ENCODE measurements at regions not wholly inside any gene's neighbourhood (a gene's known extent, or its start where the extent isn't known, plus 50 kb on each side); places are given as distances from the start of the nearest gene placed in this dataset.

DNA sequence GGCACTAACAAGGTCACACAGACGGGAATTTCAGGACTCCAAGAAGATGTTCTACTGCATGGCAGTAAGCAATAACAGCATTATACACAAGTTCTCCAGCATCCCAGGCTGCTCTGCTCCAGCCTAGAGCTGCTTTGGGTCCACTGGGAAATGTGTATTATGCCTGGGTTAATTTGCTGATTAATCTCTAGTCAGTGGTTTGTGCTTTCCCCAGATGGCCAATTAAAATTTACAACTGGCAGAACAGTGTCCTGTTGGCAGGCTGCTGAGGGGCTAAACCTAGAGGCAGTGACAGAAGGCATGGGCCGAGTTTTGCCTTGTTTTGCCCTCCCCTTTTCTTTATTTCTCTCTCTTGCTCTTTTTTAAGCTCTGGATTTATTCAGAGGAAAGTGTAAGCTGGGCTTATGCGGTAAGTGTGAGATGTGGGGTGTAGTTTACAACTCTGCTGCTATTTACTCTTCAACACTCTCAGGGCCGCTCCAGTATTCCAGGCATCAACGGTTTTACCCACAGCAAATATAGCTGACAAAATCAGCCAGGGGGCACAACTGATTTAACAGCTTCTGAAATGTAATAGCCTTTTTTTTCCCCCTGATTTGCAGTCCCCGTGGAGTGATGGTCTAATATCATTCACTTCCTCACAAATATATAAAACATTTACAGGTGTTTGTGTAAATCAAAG lies 348.0 kb downstream of the GPD2 start:
- peak; percentile 73 for DNase-seq

DNA sequence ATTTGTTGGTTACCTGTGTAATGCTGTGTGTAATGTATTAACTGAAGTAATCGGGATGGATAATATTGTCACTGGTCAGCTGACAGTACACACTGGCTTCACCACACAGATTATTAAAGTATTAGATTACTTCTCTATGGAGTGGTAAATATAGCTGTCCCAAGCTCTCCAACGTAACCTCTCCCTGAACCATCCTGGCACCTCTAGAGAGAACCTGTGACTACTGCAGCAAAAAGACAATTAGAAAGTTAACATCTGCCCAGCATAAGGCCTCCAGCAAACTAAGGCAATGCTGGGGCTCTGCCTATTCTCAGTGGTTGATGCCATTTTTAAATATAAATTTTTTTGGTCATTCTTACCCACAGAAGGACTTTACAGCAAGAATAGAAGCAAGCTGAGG lies 351.3 kb downstream of the GPD2 start:
- no peak for DNase-seq

DNA sequence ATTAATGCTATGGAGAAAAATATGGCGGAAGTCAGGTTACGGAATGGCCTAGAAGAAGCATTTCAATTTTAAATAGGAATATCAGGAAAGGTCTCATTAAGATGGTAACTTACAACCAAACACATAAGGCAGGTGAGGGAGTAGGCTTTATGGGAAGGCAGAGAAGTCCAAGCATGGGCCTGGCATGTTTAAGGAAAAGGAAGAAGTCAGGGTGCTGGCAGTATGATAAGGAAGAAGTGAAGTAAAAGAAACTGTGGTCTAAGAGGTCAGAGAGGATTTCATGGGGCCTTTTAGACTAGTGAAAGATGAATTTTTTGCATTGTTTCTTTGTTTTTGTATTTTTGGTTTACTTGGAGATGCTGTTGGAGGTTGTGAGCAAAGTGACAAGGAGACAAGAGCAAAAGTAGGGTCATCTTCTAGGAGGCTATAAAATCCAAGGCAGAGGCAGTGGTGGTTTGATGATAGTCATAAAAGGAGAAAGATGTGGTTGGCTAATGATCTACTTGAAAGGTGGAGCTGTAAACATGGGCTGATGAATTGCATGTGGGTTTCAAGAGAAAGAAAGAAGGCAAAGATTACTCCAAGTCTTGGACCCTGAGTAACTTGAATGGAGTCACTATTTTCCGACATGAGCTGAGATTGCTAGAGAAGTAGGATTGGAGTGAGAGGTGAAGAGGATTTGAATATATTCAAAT lies 354.3 kb downstream of the GPD2 start:
- no peak for DNase-seq

DNA sequence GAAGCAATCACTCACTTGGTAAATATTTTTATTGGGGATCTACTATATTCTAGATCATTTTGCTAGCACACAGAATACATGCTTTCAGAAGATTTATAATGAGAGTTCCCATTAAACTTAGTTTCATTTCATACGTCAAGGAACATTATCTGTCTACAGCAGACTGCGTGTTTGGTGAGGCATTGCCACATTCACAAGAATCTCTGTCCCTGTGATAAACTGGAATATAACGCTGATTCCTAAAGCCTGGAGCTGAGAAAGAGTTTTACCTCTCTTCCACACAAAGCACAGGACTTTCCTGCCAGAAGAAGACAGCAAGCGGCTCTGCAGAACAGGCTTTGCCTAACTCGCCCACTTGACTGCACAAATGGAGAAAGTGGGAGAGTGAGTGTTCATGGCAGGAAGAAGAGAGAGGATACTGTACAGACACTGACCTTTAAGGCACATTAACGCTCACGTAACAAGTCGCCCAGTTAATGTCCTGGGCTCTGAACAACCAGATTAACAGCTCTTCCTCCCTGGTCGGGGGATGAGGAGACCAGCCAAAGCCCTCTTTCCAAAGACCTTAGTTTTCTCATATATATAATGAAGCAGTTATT lies 356.2 kb downstream of the GPD2 start:
- DNase-seq: no peak

DNA sequence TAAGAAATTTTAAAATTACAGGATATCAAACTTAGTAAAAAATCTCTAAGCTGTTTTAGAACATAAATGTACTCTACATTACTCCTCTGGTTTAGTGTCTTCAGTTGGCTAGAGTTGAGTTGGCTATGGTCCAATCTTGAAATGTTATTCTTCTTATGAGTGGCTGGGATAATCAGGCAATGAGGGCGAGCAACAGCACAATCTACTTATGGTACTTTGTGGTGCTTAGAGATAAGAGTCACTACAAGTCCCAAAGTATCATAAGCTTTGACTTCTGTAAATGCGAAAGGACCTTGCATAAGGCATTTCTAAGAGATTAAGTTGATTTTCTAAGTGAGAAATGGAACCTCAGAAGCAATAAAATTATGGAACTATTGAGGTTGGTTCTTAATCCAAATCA lies 361.7 kb downstream of the GPD2 start:
- no peak for DNase-seq

DNA sequence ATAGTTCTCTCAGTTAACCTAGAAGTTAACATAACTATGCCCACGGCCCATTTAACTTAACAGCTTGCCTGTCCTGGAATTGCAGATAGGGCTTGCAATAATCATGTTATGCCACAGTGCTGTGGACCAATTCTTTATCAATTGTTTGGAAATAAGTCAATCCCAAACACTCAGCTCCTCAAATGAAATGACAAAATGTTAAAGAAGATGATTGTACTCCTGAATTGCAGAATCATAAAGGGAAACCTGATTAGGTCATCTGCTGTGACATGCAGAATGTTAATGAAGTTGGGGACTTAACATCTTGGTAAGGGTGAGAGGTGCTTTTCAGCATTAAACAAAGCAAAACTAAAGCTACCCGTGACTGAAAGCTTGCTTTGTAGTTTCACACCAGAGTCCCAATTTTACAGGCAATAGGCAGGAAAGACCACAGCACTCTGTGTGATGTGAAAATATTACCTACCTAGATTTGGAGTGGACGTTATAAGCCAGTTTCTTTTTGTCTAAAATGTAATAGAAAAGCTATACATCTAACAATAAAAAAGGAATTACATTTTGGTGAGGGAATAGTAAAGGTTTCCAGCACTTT lies 364.0 kb downstream of the GPD2 start:
- peak; percentile 6 for DNase-seq

DNA sequence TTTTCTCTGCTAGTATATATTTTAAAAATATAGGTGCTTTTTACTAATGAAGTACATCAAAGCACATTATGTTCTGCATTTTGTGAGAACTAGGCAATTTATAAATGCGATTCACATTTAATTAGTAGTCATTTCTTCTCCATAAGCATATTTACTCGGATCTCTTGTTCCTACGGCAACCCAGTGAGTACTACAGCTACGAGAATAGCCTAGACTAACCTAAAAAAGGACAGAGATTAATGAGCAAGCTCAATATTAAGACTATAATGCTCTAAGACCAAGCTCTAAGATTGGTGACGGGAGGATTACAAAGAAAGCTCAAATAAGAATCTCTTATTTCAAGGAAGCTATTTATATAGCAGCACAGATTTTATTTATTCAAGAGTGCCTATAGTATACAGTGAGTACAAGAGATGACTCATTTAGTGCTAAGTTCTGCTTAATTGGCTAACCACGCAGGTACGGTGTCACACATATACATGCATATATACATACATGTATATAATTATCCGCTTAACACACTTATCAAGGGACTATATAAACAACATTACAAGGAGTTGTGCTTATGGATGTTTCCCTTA lies 364.7 kb downstream of the GPD2 start:
- no peak for DNase-seq

DNA sequence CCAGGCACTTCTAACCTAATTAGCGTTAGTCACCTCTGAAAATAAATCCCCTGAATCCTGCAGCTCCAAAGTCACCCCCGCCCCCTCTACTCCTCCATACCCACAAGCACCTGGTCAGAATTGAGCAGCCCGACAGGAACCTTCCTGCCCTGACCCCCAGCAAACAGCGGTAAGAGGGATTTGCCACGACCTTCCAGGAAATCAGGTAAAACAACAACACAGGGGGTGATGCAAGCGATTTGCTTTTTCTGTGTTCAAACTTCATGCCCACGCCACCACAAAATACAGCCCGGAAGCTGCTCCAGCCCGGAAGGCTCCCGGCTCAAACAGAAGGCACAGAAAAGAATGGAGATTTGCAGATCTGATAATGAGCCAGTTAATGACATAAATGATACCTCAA lies 367.1 kb downstream of the GPD2 start:
- DNase-seq: peak; percentile 17

DNA sequence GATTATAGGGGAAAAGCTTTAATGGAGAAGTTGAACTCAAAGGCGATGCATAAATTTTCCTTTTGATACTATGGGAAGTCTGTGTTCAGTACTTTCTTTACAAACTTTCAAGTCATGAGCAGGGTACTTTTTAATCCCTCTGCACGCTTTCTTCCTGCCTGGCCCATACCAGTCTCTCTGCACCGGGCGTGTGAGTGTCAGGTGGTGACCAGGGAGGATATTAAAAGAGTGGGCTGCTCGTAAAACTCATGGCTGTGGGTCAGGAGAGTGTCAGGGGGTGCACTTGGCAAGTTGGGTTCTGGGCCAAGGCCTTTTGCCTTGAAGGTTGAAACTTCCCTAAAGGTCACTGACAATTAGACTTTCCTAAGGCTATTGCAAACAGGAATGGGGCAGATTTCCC lies 367.8 kb downstream of the GPD2 start:
- no peak for DNase-seq

DNA sequence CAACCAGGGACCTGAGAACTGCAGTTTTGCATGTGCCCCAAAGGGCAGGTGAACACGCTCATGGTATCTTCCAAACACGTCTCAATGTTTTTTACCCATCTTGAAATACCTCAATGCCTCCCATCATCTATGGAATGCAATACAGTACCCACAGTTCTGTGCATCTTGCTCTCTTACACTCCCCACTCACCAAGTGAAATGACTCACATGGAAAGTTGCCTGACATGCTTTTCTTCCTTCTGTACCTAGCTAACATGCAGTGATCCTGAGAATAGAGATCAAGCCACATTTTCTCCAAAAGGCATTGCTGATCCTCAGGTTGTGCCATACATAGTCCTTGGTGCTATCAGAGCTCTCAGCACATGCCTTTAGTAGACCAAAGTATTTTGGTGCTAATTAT lies 373.9 kb downstream of the GPD2 start:
- no peak for DNase-seq

DNA sequence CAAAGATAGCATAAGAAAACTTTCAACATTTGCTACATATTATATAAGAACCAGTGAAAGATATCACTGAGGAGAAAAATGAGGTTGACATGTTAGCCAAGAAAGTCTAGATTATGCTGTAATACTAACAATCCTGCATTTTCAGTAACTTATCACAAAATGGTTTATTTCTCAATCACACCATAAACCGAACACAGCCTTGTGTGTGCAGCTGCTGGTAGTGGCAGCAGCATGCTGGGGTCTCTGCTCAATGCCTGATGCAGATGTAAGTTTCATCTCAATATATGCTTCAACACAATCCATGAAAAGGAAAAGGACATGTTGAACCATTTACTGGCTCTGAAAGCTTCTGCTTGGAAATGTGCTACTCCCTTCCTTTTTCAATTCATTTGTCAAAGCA lies 376.3 kb downstream of the GPD2 start:
- no peak for DNase-seq

DNA sequence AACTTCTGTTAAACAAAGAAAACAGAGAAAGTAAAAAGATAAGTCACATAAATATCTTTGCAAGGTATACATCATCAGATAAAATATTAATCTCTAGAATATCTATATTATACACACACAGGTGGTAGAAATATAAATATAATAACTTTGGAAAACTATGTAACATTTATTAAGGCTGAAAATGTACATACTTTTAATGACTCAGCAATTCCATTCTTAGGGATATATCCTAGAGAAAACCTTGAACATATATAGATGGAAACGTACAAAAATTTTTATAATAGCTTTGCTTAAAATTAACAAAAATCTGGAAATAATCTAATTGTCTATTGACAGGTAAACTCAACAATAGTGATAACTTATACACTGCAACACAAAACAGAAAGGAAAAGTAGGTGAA lies 381.3 kb downstream of the GPD2 start:
- DNase-seq: no peak

DNA sequence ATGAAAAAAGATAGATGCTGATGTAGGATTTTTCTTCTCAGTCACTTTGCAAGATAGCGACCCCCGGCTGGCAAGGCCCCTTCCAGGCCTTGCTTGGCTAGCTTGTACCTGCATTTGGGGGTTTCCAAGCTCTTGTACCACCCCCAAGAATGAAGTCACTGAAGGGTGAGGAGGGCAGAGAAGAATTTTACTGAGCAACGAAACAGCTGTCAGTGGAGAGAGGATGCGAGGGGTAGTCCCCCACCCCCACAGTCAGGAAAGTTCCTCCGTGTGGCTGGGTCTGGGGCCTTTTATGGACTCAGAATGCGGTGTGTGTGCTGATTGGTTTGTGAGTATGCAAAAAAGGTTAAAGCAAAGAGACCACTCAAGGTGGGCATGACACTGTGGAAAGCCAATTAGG lies 382.0 kb downstream of the GPD2 start:
- DNase-seq: no peak

DNA sequence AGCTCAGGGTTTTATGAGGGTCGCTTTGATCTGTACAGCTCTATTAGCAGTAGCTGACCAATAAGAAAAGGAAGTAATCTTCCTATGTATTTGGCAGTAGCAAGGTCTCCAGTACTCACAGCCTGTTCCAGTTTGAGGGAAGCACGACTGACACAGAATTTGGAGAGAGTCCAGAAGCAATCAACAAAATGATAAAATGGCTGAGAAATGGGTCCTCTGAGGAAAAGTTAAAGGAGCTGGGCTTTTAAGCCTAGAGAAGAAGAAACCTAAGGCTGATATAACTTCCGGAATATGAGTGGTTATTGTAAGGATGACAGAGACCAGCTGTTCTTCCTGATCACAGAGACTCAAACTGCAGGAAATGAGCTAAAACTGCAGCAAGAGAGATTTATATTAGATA lies 382.8 kb downstream of the GPD2 start:
- no peak for DNase-seq

DNA sequence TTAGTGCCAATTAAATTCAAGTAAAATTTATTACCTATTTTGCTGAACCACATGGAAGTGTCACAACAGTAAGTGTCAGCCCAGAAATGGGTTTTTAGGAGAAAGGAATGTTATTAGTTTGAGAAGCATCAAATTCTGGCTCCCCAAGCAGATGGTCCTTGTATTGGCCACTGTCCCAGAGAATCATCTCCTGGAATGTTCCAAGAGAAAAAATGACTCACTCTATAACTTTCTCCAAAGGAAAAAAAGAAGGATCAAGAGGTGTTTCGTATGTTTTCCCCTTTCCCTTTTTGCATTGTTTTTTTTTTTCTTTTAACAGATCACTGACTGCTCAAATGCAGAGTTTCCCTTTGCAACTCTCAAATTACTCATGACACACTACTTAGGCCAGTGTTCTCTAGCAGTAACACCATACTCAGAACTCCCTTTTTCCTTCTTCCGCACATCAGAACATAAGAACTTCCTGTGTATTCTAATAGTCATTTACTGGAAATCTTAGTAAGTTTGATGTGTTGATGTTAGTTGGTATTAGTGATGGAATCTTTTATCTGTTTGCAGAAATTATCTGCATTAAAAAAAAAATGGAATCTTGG lies 390.3 kb downstream of the GPD2 start:
- DNase-seq: no peak

DNA sequence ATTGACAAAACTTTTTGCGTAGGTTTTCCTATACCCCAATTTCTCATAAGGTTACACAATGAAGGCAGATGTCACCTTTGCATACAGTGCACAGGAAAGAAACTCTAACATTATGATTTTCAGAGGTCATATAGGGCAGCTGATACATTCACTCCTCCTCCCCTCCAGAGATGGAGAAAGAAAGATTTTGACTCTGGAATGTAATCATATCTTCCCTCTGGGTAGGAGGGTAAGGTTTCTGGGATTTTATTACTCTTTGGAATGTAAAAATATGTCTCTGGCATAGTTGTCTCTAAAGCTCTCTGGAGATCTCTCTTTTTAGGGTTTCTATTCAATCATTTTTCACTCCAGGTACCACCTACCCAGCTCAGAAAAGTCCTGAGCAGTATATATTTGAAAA lies 398.3 kb downstream of the GPD2 start:
- DNase-seq: no peak

DNA sequence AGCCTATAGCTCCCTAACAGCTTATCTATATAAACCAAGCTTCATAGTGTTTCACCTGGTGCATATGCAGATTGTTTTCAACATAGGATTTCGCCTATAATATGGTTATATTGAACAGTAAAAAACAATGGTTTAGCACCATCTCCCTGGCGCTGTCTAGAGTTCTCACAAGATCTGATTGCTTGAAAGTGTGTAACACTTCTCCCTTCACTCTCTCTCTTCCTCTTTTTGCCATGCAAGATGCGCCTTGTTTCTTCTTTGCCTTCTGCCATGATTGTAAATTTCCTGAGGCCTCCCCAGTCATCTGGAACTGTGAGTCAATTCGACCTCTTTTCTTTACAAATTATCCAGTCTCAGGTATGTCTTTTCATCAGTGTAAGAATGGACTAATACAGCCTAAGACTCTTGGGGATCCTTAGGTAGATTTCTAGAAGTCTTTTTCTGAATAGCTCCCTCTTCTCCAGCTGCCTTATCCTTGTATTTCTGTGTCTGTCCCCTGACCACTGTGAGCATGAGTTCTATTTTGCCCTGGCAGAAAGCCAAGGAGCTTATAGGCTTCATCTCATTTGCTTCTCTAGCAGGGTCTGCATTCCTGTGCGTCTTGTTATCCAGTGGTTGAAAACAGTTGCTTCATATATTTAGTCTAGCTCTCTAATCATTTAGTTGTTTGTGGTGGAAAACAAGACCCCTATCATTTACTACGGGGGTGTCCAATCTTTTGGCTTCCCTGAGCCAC lies 401.6 kb downstream of the GPD2 start:
- DNase-seq: no peak

DNA sequence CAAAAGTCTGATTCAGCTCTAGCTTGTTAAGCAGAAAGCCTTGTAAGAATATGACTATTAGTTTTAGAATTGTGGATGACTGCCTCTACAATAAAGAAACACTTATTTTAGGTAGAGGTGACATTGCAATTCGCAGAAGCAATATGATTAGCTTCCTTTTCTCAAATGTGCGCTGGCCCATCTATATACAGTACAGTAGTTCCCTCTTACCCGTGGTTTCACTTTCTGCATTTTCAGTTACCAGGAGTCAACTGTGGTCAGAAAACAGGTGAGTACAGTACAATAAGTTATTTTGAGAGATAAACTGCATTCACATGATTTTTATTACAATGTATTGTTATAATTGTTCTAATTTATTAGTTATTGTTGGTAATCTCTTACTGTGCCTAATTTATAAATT lies 405.1 kb downstream of the GPD2 start:
- DNase-seq: no peak

DNA sequence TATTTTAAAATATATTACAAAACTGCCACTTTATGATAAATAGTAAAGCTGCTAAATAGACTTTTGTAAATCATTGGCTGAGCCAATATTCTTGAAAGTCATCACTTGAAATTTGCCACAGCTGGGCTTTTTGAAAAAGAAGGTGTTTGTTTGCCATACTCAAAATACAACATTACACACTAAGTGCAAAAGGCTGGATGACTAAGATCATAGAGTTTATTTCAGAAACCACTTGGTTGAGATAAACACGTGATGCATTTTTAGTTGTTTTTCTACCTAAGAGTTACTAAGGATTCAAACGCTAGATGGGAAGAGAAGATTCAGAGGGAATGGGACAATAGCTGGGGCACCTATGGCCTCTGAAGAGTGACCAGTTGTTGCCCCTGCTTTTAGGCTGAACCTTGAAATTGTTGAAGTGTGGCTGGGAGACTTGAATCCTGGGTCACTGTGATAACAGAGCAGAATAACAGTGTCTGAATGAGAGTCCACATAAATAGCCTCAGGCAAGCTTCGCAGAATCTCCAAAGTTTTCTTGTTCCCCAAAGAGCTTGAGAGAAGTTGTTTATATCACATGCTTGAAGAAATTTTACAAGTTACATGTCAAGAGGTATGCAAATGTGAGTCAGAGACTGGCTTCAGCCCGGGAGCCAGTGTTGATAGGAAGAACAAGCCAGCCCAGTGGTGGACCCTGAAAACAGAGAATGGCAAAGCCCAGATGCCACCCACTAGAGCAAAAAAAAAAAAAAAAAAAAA lies 409.8 kb downstream of the GPD2 start:
- no peak for DNase-seq

DNA sequence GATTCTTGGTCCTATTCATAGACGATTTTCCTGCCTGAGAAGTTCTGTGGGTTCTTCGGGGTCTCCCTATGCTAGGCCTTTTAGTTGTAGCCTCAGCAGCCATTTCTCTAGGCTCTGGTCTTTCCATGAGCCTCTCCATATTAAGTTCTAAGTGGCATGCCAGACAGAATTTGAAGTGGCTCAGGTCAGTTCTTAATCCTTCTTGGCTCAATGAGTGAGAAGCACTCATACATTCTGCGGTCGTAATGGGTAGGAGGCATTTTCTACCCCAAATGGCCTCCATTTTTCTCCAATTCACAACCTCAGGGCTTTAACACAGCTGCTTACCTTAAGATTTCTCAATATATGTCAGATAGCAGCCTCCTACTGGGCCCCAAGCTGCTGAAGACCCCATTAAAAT lies 405.3 kb upstream of the GALNT5 start:
- no peak for DNase-seq

DNA sequence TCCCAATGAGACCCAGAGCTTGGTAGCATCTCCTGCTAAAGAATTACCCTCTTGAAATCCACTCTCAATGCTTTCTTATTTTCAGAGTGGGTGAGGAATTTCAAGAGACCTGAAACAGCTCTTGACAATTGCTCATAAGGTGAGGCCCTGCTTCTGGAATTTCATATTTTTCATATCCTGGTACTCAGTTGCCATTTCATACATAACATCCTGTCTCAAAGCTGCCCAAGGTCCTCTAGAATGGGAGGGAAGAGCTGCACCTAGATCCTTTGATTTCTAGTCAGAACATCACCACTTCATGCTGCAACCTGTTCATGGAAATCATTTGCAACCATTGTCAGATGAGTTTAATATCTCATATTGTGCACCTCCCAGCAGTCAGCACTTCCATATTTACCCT lies 404.8 kb upstream of the GALNT5 start:
- DNase-seq: no peak

DNA sequence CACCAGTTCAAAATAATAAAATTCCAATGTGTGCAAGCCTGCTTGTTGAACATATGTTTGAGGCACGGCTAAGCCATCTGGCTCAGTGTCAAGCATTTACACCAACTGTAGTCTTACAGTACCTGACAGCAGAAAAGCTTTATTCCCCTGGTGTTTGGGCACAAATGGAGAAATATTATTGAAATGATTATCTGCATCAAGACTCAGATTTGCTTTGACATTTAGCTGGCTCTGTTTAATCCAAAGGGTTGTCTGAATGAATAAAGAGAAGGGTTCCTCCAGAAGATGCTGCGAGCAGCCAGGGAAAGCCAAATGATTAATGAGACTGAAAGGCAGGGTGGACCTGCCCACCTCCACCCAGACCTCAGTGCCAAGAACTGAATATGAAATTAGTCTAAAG lies 393.2 kb upstream of the GALNT5 start:
- DNase-seq: no peak
